ENCODE measurements at regions not wholly inside any gene's neighbourhood (a gene's known extent, or its start where the extent isn't known, plus 50 kb on each side); places are given as distances from the start of the nearest gene placed in this dataset.

- TF ChIP-seq CTCF (conservative IDR thresholded peaks at IDR 0.05 in 1 of 2, IDR thresholded peaks at IDR 0.05 in 1 of 2; ENCODE audit: extremely low read depth in 1 of 2, insufficient read depth in 1 of 2, low read depth in 1 of 2, low read length in 2 of 2): no peak
- no peak for TF ChIP-seq EZH2 (IDR thresholded peaks at IDR 0.05; ENCODE audit: borderline replicate concordance, low read length)
These were observed 876.8 kb downstream of the RPS29 start for GRCh38 chr14:48709277-48709785.

Measured in mammary epithelial cell (primary cell).